Neutrophil (primary cell): ENCODE measurements at regions not wholly inside any gene's neighbourhood (a gene's known extent, or its start where the extent isn't known, plus 50 kb on each side); places are given as distances from the start of the nearest gene placed in this dataset.

Experiments
- H3K27ac ChIP-seq: fragments of 200-600 bp; sonication (generic); 2 replicates; pipeline ENCODE4 v1.5.1; 2016; ENCODE audit warnings: mild to moderate bottlenecking, moderate library complexity
- H3K27me3 ChIP-seq: fragments of 200-600 bp; sonication (generic); 2 replicates; pipeline ENCODE4 v1.6.0; 2016; ENCODE audit warnings: mild to moderate bottlenecking
- H3K36me3 ChIP-seq: fragments of 200-600 bp; sonication (generic); 2 replicates; pipeline ENCODE4 v1.5.1; 2017
- H3K4me1 ChIP-seq, 2 experiments: fragments of 200-600 bp in 1 of 2; sonication (generic) in 1 of 2; 1 replicate in 1 of 2; 2 replicates in 1 of 2; pipeline versions ENCODE4 v1.5.1 to v1.6.1; 2013 to 2016; ENCODE audit warnings: low read depth in 1 of 2, low read length in 1 of 2, mild to moderate bottlenecking in 1 of 2, moderate library complexity in 1 of 2; ENCODE audit not compliant: control insufficient read depth in 1 of 2, insufficient read depth in 1 of 2
- H3K4me3 ChIP-seq, 2 experiments: fragments of 200-600 bp in 1 of 2; sonication (generic) in 1 of 2; 1 replicate in 1 of 2; 2 replicates in 1 of 2; pipeline ENCODE4 v1.5.1; 2013 to 2016; ENCODE audit warnings: low read depth in 1 of 2, low read length in 1 of 2, mild to moderate bottlenecking in 1 of 2, moderate library complexity in 1 of 2
- H3K9me3 ChIP-seq: fragments of 200-600 bp; sonication (generic); 2 replicates; pipeline ENCODE4 v1.5.1; 2016
- TF ChIP-seq, protein P1 (sequence below): fragments of 200-600 bp; sonication (generic); IDR thresholded peaks from 2 replicates; pipeline ENCODE4 v1.5.1; 2016; ENCODE audit warnings: antibody characterized with exemption

DNA sequence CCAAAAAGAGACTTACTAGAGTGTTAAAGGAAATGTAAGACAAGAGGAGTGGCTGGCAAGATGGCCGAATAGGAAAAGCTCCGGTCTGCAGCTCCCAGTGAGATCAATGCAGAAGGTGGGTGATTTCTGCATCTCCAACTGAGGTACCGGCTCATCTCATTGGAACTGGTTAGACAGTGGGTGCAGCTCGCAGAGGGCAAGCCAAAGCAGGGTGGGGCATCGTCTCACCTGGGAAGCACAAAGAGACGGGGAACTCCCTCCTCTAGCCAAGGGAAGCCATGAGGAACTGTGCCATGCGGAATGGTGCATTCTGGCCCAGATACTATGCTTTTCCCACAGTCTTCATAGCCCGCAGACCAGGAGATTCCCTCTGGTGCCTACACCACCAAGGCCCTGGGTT, 308.7 kb downstream of the AGTPBP1 start:
- peaks cover 4% of the 10 kb centered on the region for H3K27me3 ChIP-seq
- peak overlapping the region; percentile 64 for H3K27ac ChIP-seq
- TF ChIP-seq, protein P1, sequence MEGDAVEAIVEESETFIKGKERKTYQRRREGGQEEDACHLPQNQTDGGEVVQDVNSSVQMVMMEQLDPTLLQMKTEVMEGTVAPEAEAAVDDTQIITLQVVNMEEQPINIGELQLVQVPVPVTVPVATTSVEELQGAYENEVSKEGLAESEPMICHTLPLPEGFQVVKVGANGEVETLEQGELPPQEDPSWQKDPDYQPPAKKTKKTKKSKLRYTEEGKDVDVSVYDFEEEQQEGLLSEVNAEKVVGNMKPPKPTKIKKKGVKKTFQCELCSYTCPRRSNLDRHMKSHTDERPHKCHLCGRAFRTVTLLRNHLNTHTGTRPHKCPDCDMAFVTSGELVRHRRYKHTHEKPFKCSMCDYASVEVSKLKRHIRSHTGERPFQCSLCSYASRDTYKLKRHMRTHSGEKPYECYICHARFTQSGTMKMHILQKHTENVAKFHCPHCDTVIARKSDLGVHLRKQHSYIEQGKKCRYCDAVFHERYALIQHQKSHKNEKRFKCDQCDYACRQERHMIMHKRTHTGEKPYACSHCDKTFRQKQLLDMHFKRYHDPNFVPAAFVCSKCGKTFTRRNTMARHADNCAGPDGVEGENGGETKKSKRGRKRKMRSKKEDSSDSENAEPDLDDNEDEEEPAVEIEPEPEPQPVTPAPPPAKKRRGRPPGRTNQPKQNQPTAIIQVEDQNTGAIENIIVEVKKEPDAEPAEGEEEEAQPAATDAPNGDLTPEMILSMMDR, result no peak
- no peaks in the 10 kb centered on the region for H3K36me3 ChIP-seq
- H3K4me3 ChIP-seq, result no peak overlapping the region
- H3K4me1 ChIP-seq, result peaks cover 15 to 20% of the 10 kb centered on the region in 2 experiments
- H3K9me3 ChIP-seq, result no peaks in the 10 kb centered on the region

DNA sequence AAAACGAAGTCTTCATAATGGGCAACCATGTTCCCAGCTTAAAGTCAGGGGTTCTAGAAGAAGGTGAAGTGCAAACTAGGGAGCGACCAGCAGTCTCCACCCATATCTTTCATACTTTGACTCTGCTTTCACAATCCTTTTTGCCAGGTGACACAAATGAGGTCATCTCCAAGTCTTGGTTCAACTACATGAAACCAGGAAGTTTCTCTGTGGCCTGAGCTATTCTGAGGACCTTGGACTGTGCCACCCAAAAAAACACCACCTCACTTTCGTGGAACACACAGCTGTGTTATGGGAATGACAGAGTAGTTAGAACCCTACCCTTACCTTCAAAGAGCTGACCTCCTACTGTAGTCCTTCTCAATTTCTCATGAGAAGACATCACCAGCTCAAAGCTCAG, 309.2 kb downstream of the AGTPBP1 start:
- Histone ChIP-seq H3K9me3 (no peaks in the 10 kb centered on the region), H3K27me3 (peaks cover 4% of the 10 kb centered on the region), H3K4me1 (peaks cover 15 to 20% of the 10 kb centered on the region in 2 experiments), H3K36me3 (no peaks in the 10 kb centered on the region), H3K4me3 (no peak overlapping the region), H3K27ac (peak overlapping the region; percentile 64)
- TF ChIP-seq, protein P1, result no peak

DNA sequence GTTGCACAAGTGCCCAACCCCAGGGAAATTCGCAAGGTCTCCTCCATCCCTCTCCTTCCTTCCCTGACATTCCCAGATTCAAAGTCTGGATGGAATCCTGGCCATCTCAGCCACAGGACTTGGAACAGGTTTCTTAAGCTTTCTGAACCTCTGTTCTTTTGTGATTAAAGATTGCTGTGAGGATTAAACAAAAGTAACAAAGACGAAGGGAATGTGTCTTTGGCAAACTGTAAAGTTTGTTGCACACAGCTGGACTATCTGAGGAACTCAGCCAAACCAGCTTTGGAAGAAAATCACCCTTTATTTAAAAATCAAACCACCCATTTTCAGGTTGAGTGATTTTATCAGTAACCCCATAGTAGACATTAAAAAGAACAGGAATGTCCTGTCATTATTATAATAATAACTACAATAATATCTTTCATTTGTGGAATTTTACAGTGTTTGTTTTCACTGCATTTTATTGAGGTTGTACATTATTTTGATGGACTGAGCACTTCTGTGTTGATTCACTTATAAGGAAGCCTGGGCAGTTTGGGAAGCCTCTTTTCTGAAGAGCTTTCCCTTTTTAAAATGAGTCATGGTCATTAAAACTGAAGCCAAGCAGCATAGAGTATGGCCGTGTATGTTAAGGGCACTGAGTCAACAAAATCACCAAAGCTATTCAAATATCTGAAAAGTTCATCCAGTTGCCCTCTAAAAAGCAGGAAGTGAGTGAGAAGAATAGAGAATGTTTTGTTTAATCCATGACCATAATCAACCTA, 310.2 kb downstream of the AGTPBP1 start:
- H3K4me3 ChIP-seq, result no peak overlapping the region
- TF ChIP-seq, protein P1, result no peak
- peaks cover 15 to 20% of the 10 kb centered on the region in 2 experiments for H3K4me1 ChIP-seq
- H3K27ac ChIP-seq, result no peak overlapping the region
- no peaks in the 10 kb centered on the region for H3K36me3 ChIP-seq
- H3K27me3 ChIP-seq, result peaks cover 4% of the 10 kb centered on the region
- no peaks in the 10 kb centered on the region for H3K9me3 ChIP-seq

DNA sequence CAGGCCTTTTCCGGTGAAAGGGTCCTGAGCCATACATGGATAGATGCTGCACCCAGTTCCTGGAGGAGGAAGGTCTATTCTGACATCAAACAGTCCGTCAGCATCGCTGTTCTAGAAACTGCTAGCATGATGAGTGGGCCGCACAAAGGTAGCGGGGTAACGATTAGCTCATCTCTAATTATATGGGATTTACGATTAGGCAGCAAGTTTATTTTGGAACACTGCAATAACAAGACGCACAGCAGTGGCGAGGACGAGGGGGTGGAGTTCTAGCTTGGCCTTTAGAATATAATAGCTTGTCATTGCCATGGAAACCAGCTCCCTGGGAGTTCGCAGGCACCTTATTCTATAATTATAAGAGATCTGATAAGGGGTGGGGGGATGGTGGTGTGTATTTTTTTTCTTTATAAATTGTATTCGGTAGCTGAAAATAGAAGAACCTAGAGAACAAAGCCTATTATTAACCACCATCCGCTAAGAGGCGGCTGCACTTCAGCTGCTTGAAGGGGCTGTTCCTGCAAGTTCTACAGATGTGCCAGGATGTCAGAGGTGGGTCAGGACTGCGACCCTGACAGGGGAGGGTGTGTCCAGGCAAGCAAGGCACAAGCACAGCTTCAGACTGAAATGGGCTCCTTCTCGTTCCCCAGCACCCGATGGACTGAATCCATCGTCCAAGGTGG, 311.0 kb downstream of the AGTPBP1 start:
- H3K27ac ChIP-seq, result no peak overlapping the region

DNA sequence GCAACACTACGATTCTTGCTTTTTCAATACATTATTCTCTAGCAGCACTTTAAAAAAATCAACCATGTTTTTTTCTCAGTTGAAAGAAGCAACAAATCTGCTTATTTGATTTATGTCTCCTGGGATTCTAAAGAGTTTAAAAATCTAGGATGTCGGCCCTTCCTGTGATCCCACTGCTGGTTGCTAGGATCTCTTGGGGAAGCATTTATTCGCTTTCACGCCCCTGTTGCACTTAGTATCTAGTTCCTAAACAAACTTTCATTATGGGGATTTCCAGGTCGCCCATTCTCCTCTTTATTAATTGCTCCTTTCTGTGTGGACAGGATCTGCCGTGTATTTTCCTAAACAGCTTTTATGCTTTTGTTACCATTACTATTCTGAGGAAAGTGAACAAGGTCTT, 313.5 kb downstream of the AGTPBP1 start:
- Histone ChIP-seq H3K27me3 (peaks cover 11% of the 10 kb centered on the region), H3K27ac (no peak overlapping the region), H3K4me3 (no peak overlapping the region), H3K9me3 (no peaks in the 10 kb centered on the region), H3K4me1 (peaks cover 17 to 18% of the 10 kb centered on the region in 2 experiments), H3K36me3 (no peaks in the 10 kb centered on the region)
- TF ChIP-seq, protein P1, result no peak

More for the DNA sequence above, 311.0 kb downstream of the AGTPBP1 start:
- TF ChIP-seq, protein P1, result no peak
- Histone ChIP-seq H3K27me3 (peaks cover 9% of the 10 kb centered on the region), H3K4me1 (peaks cover 15 to 20% of the 10 kb centered on the region in 2 experiments), H3K36me3 (no peaks in the 10 kb centered on the region), H3K4me3 (no peak overlapping the region), H3K9me3 (no peaks in the 10 kb centered on the region)
